H9 (cell line): ENCODE measurements at regions not wholly inside any gene's neighbourhood (a gene's known extent, or its start where the extent isn't known, plus 50 kb on each side); places are given as distances from the start of the nearest gene placed in this dataset.

Experiments used
- DNase-seq: peaks from one replicate; pipeline ENCODE4 v3.0.0-alpha.2; 2017
- H2AFZ ChIP-seq: one replicate; pipeline ENCODE4 v1.6.1; 2013; ENCODE audit warnings: mild to moderate bottlenecking, low read length, control low read depth, moderate library complexity
- H2AK5ac ChIP-seq: 2 replicates; pipeline ENCODE4 v1.6.1; 2013; ENCODE audit warnings: low read length, control low read depth, mixed read lengths; ENCODE audit not compliant: insufficient read length
- H2BK120ac ChIP-seq: one replicate; pipeline ENCODE4 v1.6.1; 2013; ENCODE audit warnings: low read depth, mild to moderate bottlenecking, low read length, control low read depth, inconsistent platforms; ENCODE audit not compliant: poor library complexity, severe bottlenecking
- H2BK12ac ChIP-seq: 2 replicates; pipeline ENCODE4 v1.6.1; 2013; ENCODE audit warnings: low read length, control low read depth, mixed read lengths, low read depth; ENCODE audit not compliant: insufficient read length
- H2BK15ac ChIP-seq: 2 replicates; pipeline ENCODE4 v1.6.1; 2013; ENCODE audit warnings: low read depth, low read length, control low read depth
- H2BK20ac ChIP-seq: one replicate; pipeline ENCODE4 v1.6.1; 2013; ENCODE audit warnings: low read depth, mild to moderate bottlenecking, low read length, control low read depth, inconsistent platforms; ENCODE audit not compliant: poor library complexity, severe bottlenecking
- H2BK5ac ChIP-seq: 2 replicates; pipeline ENCODE4 v1.6.1; 2013; ENCODE audit warnings: low read length, control low read depth, mixed read lengths; ENCODE audit not compliant: insufficient read length
- H3K14ac ChIP-seq: 2 replicates; pipeline ENCODE4 v1.6.1; 2013; ENCODE audit warnings: low read length, control low read depth; ENCODE audit not compliant: insufficient read depth
- H3K18ac ChIP-seq: 2 replicates; pipeline ENCODE4 v1.6.1; 2013; ENCODE audit warnings: low read depth, mild to moderate bottlenecking, mixed read lengths, low read length, control low read depth; ENCODE audit not compliant: insufficient read length
- H3K23ac ChIP-seq: 2 replicates; pipeline ENCODE4 v1.6.1; 2013; ENCODE audit warnings: low read length, control low read depth, mixed read lengths, low read depth; ENCODE audit not compliant: insufficient read length
- H3K23me2 ChIP-seq: 2 replicates; pipeline ENCODE4 v1.6.1; 2013; ENCODE audit warnings: low read depth, mild to moderate bottlenecking, mixed read lengths, low read length, control low read depth; ENCODE audit not compliant: insufficient read length, poor library complexity, severe bottlenecking
- H3K27ac ChIP-seq: 2 replicates; pipeline ENCODE4 v1.5.1; 2013; ENCODE audit warnings: low read length, control low read depth, mixed read lengths, low read depth; ENCODE audit not compliant: insufficient read length
- H3K27me3 ChIP-seq: 2 replicates; pipeline ENCODE4 v1.6.1; 2013; ENCODE audit warnings: low read length, control low read depth, inconsistent platforms; ENCODE audit not compliant: insufficient read depth
- H3K4ac ChIP-seq: 2 replicates; pipeline ENCODE4 v1.6.1; 2013; ENCODE audit warnings: low read depth, mild to moderate bottlenecking, control low read depth, inconsistent platforms, low read length, moderate library complexity
- H3K4me1 ChIP-seq: 2 replicates; pipeline ENCODE4 v1.6.1; 2013; ENCODE audit warnings: low read length, control low read depth, inconsistent platforms; ENCODE audit not compliant: insufficient read depth
- H3K4me2 ChIP-seq: 2 replicates; pipeline ENCODE4 v1.6.1; 2013; ENCODE audit warnings: low read length, control low read depth, mixed read lengths; ENCODE audit not compliant: insufficient read length, insufficient read depth
- H3K56ac ChIP-seq: 2 replicates; pipeline ENCODE4 v1.6.1; 2013; ENCODE audit warnings: low read depth, mild to moderate bottlenecking, mixed read lengths, low read length, control low read depth; ENCODE audit not compliant: insufficient read length
- H3K79me1 ChIP-seq: 2 replicates; pipeline ENCODE4 v1.6.1; 2013; ENCODE audit warnings: low read depth, mild to moderate bottlenecking, moderate library complexity, low read length, control low read depth, inconsistent platforms; ENCODE audit not compliant: insufficient read depth, poor library complexity, severe bottlenecking
- H3K79me2 ChIP-seq: 2 replicates; pipeline ENCODE4 v1.6.1; 2013; ENCODE audit warnings: low read length, control low read depth, inconsistent platforms; ENCODE audit not compliant: insufficient read depth
- H3K9ac ChIP-seq: 2 replicates; pipeline ENCODE4 v1.6.1; 2013; ENCODE audit warnings: low read length, control low read depth, mixed read lengths; ENCODE audit not compliant: insufficient read length; ENCODE audit errors: extremely low read depth
- H3K9me3 ChIP-seq: one replicate; pipeline ENCODE4 v1.6.1; 2013; ENCODE audit warnings: low read depth, low read length, inconsistent platforms; ENCODE audit not compliant: control insufficient read depth
- H3T11ph ChIP-seq: one replicate; pipeline ENCODE4 v1.6.1; 2013; ENCODE audit warnings: mild to moderate bottlenecking, low read length, control low read depth, inconsistent platforms
- H4K20me1 ChIP-seq: one replicate; pipeline ENCODE4 v1.6.1; 2013; ENCODE audit not compliant: control insufficient read depth, insufficient read length, insufficient read depth
- H4K5ac ChIP-seq: 2 replicates; pipeline ENCODE4 v1.6.1; 2013; ENCODE audit warnings: low read depth, mild to moderate bottlenecking, mixed read lengths, low read length, control low read depth; ENCODE audit not compliant: insufficient read length
- H4K8ac ChIP-seq: replicated peaks from 2 replicates; pipeline ENCODE4 v1.6.1; 2013; ENCODE audit warnings: low read length, control low read depth, mixed read lengths, low read depth; ENCODE audit not compliant: insufficient read length
- H4K91ac ChIP-seq: 2 replicates; pipeline ENCODE4 v1.6.1; 2013; ENCODE audit warnings: low read depth, mild to moderate bottlenecking, moderate library complexity, mixed read lengths, low read length, control low read depth; ENCODE audit not compliant: insufficient read length
- H3K27ac Mint-ChIP-seq, 3 experiments: 2 replicates in 2 of 3; 3 replicates in 1 of 3; pipeline ENCODE4 v1.8.0; 2020 to 2021; ENCODE audit warnings: mixed read lengths in 3 of 3, mild to moderate bottlenecking in 1 of 3, moderate library complexity in 1 of 3
- H3K27me3 Mint-ChIP-seq: 2 replicates; pipeline ENCODE4 v1.8.0; 2021; ENCODE audit warnings: low read depth, mild to moderate bottlenecking, moderate library complexity, mixed read lengths
- H3K36me3 Mint-ChIP-seq, 3 experiments: 2 replicates in 2 of 3; 3 replicates in 1 of 3; pipeline ENCODE4 v1.8.0; 2020 to 2021; ENCODE audit warnings: low read depth in 3 of 3, mixed read lengths in 3 of 3; ENCODE audit not compliant: insufficient read depth in 1 of 3
- H3K4me1 Mint-ChIP-seq, 2 experiments: 2 replicates each; pipeline ENCODE4 v1.8.0; 2020; ENCODE audit warnings: mixed read lengths in 2 of 2
- H3K4me3 Mint-ChIP-seq, 2 experiments: 2 replicates in 1 of 2; 3 replicates in 1 of 2; pipeline ENCODE4 v1.8.0; 2020 to 2021; ENCODE audit warnings: mild to moderate bottlenecking in 2 of 2, mixed read lengths in 2 of 2, moderate library complexity in 1 of 2
- H3K9me3 Mint-ChIP-seq, 2 experiments: 2 replicates in 1 of 2; 3 replicates in 1 of 2; pipeline ENCODE4 v1.8.0; 2020; ENCODE audit warnings: mild to moderate bottlenecking in 2 of 2, mixed read lengths in 2 of 2, moderate library complexity in 1 of 2
- WGBS: extraction: QIAGEN DNeasy Blood & Tissue Kit; methylation state at CpG from one replicate; pipeline ENCODE4 v1.1.7; 2013; ENCODE audit warnings: missing lambda C conversion rate, low lambda C conversion rate, mixed read lengths; ENCODE audit not compliant: insufficient read length; ENCODE audit errors: extremely low coverage; 5-methylcytosine and 5-hydroxymethylcytosine counted together
- TF ChIP-seq, protein P1 (sequence below): fragments of 200-600 bp; sonication (generic); conservative IDR thresholded peaks from 3 replicates; pipeline ENCODE4 v1.8.0; 2021; ENCODE audit warnings: antibody characterized with exemption, mild to moderate bottlenecking

DNA sequence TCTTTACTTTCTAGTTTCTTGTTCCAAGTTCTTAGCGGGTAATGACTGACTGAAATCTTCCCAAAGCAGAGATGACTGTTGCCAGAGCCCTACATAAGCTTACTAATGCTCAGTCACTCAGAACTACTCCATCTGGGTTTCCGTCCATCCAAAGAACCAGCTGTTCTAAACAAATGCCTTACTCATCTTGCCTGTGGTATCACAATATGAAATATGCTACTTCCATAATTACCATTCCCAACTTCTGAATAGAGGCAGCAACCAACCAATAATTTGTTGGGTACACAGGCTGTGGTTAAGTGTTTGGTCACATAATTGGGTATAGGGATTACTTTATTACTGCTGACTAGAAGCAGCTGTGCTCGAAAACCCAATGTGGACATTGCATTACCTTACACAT, 930.2 kb upstream of the DIAPH2 start:
- H3K4me3 Mint-ChIP-seq: no peak overlapping the region

More for the DNA sequence above, 930.2 kb upstream of the DIAPH2 start:
- Histone ChIP-seq H2BK120ac (no peak overlapping the region), H2AK5ac (no peak overlapping the region), H4K20me1 (no peaks in the 10 kb centered on the region), H3K9ac (no peak overlapping the region), H3K4me1 (no peaks in the 10 kb centered on the region), H4K8ac (no peak overlapping the region), H3K79me2 (no peaks in the 10 kb centered on the region), H3K4ac (no peak overlapping the region), H3K4me2 (no peak overlapping the region), H3K27me3 (no peaks in the 10 kb centered on the region), H3K18ac (no peak overlapping the region), H3K23ac (no peak overlapping the region), H2BK15ac (no peak overlapping the region), H3K9me3 (no peaks in the 10 kb centered on the region), H2AFZ (no peak overlapping the region), H4K5ac (no peak overlapping the region), H2BK5ac (no peak overlapping the region), H3K79me1 (no peaks in the 10 kb centered on the region), H4K91ac (no peak overlapping the region), H3K27ac (no peak overlapping the region), H3K56ac (no peak overlapping the region), H3T11ph (no peak overlapping the region), H2BK20ac (no peak overlapping the region), H3K23me2 (no peaks in the 10 kb centered on the region), H2BK12ac (no peak overlapping the region), H3K14ac (no peak overlapping the region)
- Mint-ChIP-seq H3K4me1 (peaks cover 0 to 6% of the 10 kb centered on the region in 2 experiments; a peak in 1 of 4 replicates), H3K27me3 (peaks cover 2% of the 10 kb centered on the region; the same call in 1 of the 2 replicates), H3K9me3 (peaks cover 2 to 4% of the 10 kb centered on the region in 2 experiments; a peak in 3 of 5 replicates), H3K27ac (no peak overlapping the region), H3K36me3 (peaks cover 0 to 15% (median 5%) of the 10 kb centered on the region in 3 experiments; a peak in 4 of 7 replicates)
- TF ChIP-seq, protein P1, sequence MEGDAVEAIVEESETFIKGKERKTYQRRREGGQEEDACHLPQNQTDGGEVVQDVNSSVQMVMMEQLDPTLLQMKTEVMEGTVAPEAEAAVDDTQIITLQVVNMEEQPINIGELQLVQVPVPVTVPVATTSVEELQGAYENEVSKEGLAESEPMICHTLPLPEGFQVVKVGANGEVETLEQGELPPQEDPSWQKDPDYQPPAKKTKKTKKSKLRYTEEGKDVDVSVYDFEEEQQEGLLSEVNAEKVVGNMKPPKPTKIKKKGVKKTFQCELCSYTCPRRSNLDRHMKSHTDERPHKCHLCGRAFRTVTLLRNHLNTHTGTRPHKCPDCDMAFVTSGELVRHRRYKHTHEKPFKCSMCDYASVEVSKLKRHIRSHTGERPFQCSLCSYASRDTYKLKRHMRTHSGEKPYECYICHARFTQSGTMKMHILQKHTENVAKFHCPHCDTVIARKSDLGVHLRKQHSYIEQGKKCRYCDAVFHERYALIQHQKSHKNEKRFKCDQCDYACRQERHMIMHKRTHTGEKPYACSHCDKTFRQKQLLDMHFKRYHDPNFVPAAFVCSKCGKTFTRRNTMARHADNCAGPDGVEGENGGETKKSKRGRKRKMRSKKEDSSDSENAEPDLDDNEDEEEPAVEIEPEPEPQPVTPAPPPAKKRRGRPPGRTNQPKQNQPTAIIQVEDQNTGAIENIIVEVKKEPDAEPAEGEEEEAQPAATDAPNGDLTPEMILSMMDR: no peak
- no CpG with 5 or more reads among the region's 3 CpGs for WGBS
- no peak for DNase-seq
